LoVo (cell line): ENCODE measurements at regions not wholly inside any gene's neighbourhood (a gene's known extent, or its start where the extent isn't known, plus 50 kb on each side); places are given as distances from the start of the nearest gene placed in this dataset.
A peak's percentile ranks its signal among the peaks of the same experiment; 100 is the strongest.

ENCODE experiments used
- DNase-seq: peaks from one replicate; pipeline ENCODE4 v3.0.0-alpha.2; 2016; ENCODE audit warnings: low spot score

DNA sequence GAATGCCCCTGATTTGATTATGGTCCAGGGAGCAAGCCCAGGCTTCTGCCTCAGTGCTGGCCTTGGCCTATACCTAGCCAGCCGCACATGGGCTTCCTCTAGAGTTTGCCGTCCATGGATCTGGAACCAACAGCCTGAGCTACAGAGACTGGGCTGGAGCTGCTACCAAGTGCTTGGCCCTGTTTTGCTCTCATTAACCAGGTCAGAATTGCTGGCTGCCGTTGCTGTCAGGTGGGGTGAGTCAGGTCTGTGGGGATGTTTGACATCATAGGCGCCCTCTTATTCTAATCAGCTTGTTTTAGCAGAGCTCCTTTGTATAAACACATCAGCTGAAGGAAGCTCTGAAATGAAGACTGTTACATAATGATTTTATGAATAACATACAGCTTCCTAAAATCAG lies 83.1 kb upstream of the PHACTR2 start:
- no peak for DNase-seq

DNA sequence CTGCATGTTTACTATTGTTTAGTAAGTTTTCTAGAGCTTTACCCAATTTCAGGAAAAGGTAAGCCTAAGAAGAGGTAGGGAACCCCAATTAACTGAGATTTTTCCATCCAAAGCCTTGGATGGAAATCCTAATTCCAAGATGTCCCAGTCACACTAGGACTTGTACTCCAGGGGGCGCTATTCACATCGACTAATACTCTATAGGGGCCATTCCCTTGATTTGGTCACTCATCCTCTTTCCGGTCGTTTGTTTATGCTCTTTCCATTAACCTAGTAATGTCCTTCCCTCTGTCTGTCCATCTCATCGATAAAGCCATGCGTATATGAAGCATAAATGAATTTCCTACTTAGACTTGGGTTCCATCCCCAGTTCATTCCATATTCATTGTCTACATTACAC lies 80.8 kb upstream of the FUCA2 start:
- DNase-seq, result no peak

DNA sequence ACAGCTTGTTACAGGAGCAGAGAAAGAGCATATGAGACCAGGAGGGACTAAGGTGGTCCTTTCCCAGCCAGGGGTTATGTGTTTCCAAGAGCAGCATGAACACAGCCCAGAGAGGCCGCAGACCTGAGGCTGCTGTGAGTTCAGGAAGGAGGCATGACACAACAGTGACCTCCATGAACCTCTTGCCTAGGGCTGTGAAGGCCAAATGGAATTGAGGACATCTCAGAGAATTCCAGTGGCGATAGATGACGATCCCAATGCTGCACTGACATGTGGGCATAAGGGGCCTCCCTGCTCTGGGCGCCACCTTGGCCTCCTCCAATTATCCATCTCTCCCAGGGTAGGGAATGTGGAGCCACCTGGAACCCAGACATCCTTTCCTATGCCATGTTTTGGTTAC lies 79.9 kb upstream of the FUCA2 start:
- DNase-seq, result no peak

DNA sequence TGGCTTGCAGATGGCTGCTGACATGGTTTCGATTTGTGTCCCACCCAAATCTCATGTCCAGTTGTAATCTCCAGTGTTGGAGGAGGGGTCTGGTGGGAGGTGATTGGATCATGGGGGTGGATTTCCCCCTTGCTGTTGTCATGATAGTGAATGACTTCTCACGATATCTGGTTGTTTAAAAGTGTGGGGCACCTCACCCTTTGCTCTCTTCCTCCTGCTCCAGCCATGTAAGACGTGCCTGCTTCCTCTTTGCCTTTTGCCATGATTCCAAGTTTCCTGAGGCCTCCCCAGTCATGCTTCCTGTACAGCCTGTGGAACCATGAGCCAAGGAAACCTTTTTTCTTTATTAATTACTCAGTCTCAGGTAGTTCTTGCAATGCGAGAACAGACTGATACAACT lies 77.6 kb upstream of the FUCA2 start:
- no peak for DNase-seq

DNA sequence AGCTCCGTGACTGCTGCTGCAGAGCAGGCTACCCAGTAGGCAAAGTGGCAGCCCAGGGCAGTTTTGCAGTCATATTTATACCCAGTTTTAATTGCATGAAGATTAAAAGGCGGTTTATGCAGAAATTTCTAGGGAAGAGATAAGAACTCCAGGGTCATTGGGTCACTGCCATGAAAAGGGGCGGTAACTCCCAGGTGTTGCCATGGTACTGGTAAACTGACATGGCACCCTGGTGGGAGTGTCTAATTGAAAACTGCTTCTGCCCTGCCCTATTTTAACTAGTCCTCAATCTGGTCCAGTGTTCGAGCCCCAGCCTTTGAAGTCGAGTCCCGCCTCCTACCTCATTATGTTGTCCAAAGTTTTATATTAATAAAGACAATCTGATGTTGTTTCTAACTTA lies 75.0 kb upstream of the FUCA2 start:
- no peak for DNase-seq

DNA sequence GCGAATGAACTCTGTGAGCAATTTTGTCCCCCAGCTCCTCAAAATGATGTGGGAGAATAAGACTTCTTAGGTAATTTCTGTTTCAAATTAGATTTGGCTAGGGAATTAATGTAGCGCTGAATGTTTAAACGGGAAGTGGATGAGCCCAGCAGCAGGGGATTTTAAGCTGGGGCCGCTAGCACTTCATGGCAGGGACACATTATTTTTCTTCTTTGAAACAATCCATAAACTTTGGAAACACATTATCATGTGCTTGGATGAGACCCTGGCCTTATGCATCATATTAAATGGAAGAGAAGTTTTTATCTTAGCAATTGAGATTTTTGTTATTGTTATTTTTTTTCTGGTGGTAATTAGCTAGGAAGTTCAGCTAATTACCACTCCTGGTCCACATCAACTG lies 74.2 kb upstream of the FUCA2 start:
- DNase-seq, result no peak

DNA sequence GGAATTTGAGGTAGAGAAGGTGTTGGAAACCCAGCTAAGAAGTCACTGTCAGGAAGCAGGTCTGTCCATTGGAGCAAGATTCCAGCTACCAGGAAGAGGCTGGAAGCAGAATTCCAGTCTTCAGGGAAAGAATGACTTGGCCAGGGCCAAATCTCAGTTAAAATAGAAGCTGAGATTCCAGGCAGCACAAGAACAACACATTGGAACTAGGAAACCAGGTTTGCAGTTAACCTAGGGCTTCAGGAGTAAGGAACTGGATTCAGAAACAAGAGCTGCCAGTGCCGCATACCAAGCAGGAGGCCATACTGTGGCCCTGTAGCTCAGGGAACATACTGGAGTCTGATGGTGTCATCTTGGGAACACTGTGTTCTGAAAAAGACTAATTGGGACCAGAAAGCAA lies 73.7 kb upstream of the FUCA2 start:
- DNase-seq, result no peak

DNA sequence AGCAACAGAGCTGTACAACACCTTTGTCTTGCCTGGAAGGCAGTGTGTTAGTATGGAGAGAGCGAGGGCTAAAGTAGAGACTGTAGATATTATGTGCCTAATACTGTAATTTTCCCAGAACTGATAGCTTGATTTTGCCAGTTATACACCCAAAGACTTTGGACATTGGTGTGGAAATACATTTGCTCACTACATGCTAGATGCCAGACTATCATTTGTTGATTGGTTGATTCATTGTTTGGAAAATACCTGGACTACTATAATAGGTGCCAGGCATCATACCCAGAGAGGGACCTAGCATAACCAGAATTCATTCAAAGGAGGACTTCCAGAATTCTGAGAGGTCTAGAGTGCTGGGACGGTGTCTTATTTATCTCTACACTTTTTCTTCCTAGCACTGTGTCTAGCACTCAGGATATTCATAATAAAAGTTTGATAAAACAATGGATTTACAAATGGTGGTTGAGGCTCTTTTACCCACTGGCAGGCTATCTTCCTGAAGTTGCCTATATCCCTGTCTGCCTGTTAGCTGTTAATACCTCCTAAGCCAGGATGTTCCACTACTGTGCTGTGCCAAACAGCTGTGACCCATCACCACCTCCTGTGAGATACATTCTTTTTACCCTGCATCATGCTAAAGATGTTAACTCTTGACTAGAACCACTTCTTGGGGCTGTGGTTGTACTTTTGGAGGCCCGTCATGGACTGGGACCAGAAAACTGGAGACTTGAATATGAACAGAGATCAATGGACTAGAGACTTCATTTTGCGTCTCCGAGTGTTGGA lies 72.2 kb upstream of the FUCA2 start:
- no peak for DNase-seq

DNA sequence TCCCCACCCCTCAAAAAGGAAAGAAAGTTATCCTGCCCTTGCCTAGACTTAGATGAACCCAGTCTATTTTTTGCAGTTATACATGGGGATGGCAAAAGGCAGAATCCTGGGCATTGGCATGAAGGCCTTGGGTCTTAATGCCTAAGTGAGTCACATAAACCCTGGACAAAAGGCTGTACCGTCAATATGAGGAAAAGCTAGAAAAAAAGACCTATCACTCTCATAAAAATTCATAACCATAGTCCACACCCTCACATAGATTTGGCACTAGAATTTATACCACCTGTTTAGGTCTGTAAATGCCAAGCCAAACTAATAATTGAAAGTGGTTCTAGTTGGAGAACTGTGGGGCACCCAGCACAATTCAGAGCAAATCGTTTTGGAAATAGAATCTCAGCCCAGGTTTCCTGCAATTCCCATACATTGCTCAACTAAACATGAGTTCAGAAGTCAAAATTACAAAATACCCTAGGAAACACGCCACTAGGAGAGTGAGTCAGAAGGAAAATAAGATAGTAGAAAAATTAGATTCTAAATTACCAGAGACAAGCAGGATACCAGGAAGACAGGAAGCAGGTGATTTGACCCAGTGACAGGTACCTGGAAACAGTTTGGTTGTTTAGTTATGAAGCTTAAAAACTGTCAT lies 70.4 kb upstream of the FUCA2 start:
- no peak for DNase-seq

DNA sequence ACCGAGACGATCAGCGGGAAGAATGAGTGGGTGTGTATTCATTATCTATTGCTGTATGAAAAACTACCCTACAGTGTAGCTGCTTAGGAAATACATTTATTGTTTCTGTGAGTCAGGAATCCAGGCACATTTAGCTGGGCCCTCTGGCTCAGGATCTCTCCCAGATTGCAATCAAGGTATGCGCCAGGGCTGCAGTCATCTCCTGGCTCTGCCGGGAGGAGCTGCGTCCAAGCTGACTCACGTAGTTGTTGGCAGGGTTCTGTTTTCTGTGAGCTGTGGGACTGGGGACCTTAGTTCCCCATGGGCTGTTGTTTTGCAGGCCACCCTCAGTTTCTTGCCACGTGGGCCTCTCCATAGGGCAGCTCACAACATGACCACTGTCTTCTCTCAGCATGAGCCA lies 68.2 kb upstream of the FUCA2 start:
- no peak for DNase-seq

DNA sequence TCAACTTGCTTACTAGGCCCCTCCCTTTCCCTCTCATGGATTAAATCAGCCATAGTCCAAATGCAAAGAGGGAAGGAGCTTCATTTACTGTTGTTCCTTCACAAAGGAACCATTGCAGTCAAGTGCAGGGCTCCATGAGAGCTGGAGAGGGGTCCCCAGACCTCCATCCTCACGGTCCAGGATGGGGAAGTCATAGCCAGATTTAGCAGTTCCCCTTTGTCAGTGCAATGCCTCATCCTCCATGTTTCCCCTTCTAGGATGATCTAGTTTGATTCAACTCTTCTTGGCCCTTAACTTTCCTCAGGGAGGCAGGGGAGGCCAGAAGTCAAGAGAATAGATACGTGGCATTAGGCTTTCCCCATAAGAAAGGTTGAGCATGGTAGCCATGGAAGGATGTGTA lies 66.5 kb upstream of the FUCA2 start:
- no peak for DNase-seq

DNA sequence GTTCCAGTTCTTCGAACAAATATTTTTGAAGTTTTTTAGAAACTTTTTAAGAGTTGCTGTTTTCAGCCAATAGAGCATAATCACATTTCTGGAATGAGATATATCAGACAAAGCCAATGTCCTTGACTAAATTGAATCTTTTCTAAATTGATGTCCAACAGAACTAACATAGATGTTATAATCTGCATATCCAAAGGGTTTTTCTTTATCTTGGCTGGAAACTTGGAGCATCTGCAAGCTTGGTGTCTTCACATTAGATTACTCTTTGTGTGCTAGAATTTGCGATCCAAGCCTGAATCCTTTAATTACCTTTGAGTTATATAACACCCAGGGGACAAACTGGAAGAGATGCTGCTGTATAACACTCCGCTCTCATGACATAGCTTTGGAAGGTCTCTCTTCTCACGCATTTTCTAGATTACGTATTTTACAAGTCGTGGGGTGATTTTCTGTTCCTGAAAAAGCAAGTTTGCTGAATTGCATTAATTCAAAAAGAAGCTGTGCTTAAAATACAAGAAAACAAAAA lies 64.4 kb upstream of the FUCA2 start:
- no peak for DNase-seq

DNA sequence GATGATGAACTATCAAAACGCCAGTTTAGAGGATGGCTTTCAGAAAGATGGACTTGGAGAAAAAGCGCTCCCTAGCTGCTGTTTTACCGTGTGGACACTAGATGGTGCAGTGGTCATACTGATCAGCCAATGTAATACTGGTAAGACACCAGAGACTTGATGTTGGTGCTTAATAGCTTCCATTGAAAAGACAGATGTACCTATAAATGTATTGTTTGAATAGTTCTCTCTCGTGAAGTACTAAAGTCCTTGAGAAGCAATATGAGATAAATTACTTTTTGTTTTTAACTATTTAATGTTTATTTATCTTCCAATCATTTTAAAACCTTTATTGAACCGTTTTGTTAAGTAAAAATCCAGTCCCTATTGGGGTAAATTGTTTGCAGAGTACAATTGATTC lies 63.9 kb upstream of the FUCA2 start:
- DNase-seq, result peak; percentile 82

DNA sequence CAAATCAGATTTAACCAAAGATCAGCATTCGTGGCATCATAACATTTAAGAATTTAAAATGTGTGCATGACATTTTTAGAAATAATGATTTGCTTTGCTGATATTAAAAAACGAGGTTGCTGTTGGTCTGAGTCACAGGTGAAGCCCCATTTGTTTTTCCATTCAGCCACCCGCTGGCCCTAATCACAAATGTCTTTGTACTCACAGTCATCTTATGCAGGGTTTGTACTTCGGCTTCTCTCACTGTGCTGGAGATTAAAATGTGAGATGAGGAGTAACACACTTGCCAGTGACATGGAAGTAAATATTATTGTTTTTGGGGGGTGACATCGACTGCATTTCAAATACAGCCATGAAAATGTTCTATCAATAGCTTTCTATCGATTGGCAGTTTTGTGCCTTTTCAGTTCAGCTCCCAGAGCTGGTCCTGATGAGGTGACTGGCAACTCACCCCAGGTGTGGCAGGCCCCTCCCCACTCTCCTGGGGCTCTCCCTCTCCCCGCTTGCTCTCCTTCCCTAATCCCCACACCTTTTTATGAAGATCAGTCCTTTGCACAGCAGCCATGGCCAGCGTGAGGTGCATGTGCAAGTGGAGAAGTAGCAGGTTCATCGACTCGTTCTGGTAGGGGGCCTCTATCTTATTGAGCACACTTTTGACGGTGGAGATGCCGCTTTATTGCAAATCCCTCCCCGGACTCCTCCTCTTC lies 58.8 kb upstream of the FUCA2 start:
- no peak for DNase-seq

DNA sequence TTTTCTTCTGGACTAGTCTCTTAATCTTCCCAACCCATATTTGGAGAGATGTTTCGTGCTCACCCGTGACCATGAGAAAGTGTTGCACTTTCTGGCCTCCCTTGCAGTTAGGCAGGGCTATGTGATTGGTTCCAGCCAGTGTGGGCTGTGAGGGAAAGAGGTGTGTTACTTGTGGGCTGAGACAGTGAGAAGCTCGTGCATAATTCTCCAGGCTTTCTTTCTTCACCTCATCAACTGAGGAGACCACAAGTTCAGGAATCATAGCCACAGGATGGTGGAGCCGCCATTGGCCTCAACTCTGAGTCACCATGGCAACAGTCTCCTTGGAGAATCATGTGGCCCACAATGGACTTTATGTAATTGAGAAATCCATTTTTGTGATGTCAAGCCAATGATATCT lies 57.5 kb upstream of the FUCA2 start:
- no peak for DNase-seq

DNA sequence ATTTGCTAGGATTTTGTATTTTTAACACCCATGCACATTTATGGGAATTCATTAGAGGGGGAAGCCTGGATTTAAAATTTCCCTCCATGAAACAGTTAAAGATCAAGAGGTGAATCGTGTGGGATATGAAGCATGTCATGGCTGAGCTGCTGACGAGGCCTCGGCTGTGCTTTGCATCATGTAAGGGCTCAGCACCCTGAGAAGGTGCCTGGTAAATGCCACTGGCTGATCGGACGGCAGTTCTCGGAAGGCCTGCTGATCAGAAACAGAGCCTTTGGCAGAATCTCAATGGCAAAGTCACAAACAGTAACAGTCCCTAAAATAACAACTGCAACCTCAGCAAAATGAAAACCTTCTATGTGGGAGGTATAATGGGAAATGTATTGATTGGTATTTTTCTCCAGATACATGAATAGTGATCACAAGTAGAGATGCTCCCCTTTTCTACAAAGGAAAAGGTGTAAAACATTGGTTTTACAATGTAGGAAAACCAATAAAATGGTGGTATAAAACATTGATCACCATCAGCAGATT lies 53.0 kb upstream of the FUCA2 start:
- no peak for DNase-seq

DNA sequence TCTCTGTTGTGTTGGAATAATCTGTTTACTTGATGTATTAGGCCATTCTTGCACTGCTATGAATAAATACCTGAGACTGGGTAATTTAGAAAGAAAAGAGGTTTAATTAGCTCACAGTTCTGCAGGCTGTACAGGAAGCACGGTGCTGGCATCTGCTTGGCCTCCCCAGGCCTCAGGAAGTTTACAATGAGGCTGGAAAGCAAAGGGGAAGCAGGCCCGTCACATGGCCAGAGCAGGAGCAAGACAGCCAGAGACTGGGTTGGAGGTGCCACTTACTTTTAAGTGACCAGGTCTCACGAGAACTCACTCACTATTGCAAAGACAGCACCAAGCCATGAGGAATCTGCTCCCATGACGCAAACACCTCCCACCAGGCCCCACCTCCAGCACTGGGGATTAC lies 50.6 kb upstream of the FUCA2 start:
- no peak for DNase-seq
